ENCODE measurements at regions not wholly inside any gene's neighbourhood (a gene's known extent, or its start where the extent isn't known, plus 50 kb on each side); places are given as distances from the start of the nearest gene placed in this dataset.

DNA sequence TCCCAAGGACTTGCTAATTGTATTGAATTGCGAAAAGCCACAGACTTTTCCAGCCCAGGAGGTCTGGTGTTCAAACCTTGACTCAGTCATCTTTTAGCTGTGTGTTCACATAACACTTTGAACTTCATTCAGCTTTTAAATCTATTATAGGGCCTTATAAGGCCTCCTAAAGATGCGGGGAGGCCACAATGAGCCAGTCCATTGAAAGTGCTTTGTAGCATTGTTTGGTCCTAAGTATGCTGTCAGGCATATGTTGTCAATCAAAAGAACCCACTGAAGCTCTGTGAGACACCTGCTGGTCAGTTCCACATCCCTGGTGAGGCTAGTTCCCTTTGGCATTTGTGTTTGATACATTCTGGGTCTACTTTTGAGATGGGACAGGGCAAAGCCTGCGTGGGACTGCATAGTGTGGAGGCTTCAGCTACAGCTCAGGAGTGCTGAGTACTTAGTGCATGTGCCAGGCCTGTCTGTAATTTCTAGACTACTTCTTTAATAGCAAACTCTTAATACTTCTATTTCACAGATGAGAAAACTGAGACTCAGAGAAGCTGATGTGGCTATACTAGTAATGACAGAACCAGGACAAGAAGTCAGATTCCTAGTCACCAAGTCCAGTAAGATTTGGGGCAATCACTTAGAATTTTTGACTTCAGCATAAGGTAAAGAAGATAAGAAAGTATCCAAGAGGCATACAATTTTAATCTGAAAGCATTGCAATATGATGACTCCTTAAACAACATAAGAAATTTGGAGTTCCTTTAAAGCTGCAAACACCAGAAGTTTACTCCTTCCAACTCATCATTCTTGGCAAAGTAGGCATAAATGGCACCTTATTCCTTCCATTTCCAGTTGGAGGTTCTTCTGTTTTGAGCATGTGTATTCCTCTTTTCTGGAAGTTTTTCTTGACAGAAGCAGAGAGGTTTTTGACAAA is 213.0 kb downstream of the PDCD6IP start:
- no peak for DNase-seq (ENCODE audit: low read depth in 1 of 2, low spot score in 1 of 2)
- no peaks in the 10 kb centered on the region for H3K27me3 ChIP-seq (ENCODE audit: insufficient read depth, poor library complexity, severe bottlenecking)
- TF ChIP-seq, protein P1, sequence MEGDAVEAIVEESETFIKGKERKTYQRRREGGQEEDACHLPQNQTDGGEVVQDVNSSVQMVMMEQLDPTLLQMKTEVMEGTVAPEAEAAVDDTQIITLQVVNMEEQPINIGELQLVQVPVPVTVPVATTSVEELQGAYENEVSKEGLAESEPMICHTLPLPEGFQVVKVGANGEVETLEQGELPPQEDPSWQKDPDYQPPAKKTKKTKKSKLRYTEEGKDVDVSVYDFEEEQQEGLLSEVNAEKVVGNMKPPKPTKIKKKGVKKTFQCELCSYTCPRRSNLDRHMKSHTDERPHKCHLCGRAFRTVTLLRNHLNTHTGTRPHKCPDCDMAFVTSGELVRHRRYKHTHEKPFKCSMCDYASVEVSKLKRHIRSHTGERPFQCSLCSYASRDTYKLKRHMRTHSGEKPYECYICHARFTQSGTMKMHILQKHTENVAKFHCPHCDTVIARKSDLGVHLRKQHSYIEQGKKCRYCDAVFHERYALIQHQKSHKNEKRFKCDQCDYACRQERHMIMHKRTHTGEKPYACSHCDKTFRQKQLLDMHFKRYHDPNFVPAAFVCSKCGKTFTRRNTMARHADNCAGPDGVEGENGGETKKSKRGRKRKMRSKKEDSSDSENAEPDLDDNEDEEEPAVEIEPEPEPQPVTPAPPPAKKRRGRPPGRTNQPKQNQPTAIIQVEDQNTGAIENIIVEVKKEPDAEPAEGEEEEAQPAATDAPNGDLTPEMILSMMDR (IDR thresholded peaks at IDR 0.05; ENCODE audit: insufficient read depth, low read length), result no peak
- no peak for TF ChIP-seq POLR2AphosphoS5 (IDR thresholded peaks at IDR 0.05; ENCODE audit: low read depth)
- TF ChIP-seq SPI1 (IDR thresholded peaks at IDR 0.05; ENCODE audit: borderline replicate concordance, low read depth), result no peak
- no peak for TF ChIP-seq REST (IDR thresholded peaks at IDR 0.05; ENCODE audit: insufficient replicate concordance, low read depth)
- no peak for TF ChIP-seq GABPA (IDR thresholded peaks at IDR 0.05; ENCODE audit: low read depth)
- H3K27ac ChIP-seq (replicated peaks), result no peak overlapping the region
- H3K4me3 ChIP-seq (replicated peaks; ENCODE audit: insufficient read depth, low read length), result no peak overlapping the region

GRCh38 chr3:34012102-34012461 is 213.7 kb downstream of the PDCD6IP start:
- no peaks in the 10 kb centered on the region for H3K27me3 ChIP-seq (ENCODE audit: insufficient read depth, poor library complexity, severe bottlenecking)
- no peak overlapping the region for H3K27ac ChIP-seq (replicated peaks)
- DNase-seq (ENCODE audit: low read depth in 1 of 2, low spot score in 1 of 2), result no peak
- no peak overlapping the region for H3K4me3 ChIP-seq (replicated peaks; ENCODE audit: insufficient read depth, low read length)
- TF ChIP-seq REST (IDR thresholded peaks at IDR 0.05; ENCODE audit: insufficient replicate concordance, low read depth), result no peak
- TF ChIP-seq POLR2AphosphoS5 (IDR thresholded peaks at IDR 0.05; ENCODE audit: low read depth), result no peak
- TF ChIP-seq SPI1 (IDR thresholded peaks at IDR 0.05; ENCODE audit: borderline replicate concordance, low read depth), result no peak
- TF ChIP-seq GABPA (IDR thresholded peaks at IDR 0.05; ENCODE audit: low read depth), result no peak
- TF ChIP-seq, protein P1 (IDR thresholded peaks at IDR 0.05; ENCODE audit: insufficient read depth, low read length), result no peak

- H3K27me3 ChIP-seq (ENCODE audit: insufficient read depth, poor library complexity, severe bottlenecking), result no peaks in the 10 kb centered on the region
- TF ChIP-seq GABPA (IDR thresholded peaks at IDR 0.05; ENCODE audit: low read depth) (no peak), POLR2AphosphoS5 (IDR thresholded peaks at IDR 0.05; ENCODE audit: low read depth) (no peak), SPI1 (IDR thresholded peaks at IDR 0.05; ENCODE audit: borderline replicate concordance, low read depth) (no peak), REST (IDR thresholded peaks at IDR 0.05; ENCODE audit: insufficient replicate concordance, low read depth) (no peak)
- TF ChIP-seq, protein P1 (IDR thresholded peaks at IDR 0.05; ENCODE audit: insufficient read depth, low read length), result no peak
- H3K4me3 ChIP-seq (replicated peaks; ENCODE audit: insufficient read depth, low read length), result no peak overlapping the region
- no peak for DNase-seq (ENCODE audit: low read depth in 1 of 2, low spot score in 1 of 2)
- no peak overlapping the region for H3K27ac ChIP-seq (replicated peaks)
These were observed 215.6 kb downstream of the PDCD6IP start for GRCh38 chr3:34013818-34014570.

Measured in HL-60 (cell line).